ENCODE measurements at regions not wholly inside any gene's neighbourhood (a gene's known extent, or its start where the extent isn't known, plus 50 kb on each side); places are given as distances from the start of the nearest gene placed in this dataset.
"Not testable (repeated sequence)": the region's sequence is repeated elsewhere in the genome, so short reads cannot be mapped to it uniquely, and the experiment has no call there.

DNA sequence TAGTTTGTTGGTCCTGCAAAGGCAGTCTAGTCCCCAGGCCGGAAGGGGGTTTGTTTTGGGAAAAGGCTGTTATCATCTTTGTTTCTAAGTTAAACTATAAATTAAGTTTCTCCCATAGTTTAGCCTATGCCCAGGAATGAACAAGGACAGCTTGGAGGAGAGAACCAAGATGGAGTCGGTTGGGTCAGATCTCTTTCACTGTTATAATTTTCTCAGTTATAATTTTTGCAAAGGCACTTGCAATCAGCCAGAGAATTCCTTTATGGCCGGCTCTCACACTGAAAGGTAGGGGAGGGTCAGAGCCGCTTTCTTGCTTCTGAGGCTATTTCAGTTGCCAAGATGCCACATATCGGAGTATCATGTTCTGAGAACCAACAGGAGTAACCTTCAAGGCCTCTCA, 59.2 kb upstream of the ATF7IP2 start:
- TF ChIP-seq, protein P1, sequence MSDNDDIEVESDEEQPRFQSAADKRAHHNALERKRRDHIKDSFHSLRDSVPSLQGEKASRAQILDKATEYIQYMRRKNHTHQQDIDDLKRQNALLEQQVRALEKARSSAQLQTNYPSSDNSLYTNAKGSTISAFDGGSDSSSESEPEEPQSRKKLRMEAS (IDR thresholded peaks at IDR 0.05), result no peak
- TF ChIP-seq CBX3 (IDR thresholded peaks at IDR 0.05; ENCODE audit: low read depth), result no peak
- TF ChIP-seq, protein P2, sequence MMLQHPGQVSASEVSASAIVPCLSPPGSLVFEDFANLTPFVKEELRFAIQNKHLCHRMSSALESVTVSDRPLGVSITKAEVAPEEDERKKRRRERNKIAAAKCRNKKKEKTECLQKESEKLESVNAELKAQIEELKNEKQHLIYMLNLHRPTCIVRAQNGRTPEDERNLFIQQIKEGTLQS (IDR thresholded peaks at IDR 0.05), result no peak
- peaks cover 3 to 8% of the 10 kb centered on the region in 2 experiments; a peak in 3 of 4 replicates for H3K4me1 ChIP-seq (ENCODE audit: control insufficient read depth in 1 of 2, insufficient read depth in 2 of 2, low read length in 2 of 2)
- CTCF ChIA-PET, result no interaction called here
- RAD21 ChIA-PET (ENCODE audit: low non-redundant PET in 1 of 2, low total read pairs in 2 of 2, uncharacterized antibody in 2 of 2, unreplicated experiment in 2 of 2), result no interaction called here
- no peak overlapping the region for H3K4me2 ChIP-seq (ENCODE audit: low read length)
- H3K36me3 ChIP-seq (ENCODE audit: control insufficient read depth in 1 of 2, insufficient read depth in 2 of 2, low read length in 2 of 2), result no peaks in the 10 kb centered on the region
- H2AFZ ChIP-seq (ENCODE audit: low read depth, low read length, poor library complexity, severe bottlenecking), result no peak overlapping the region
- H4K20me1 ChIP-seq (ENCODE audit: insufficient read depth), result no peaks in the 10 kb centered on the region
- no peaks in the 10 kb centered on the region for H3K9me3 ChIP-seq (ENCODE audit: control insufficient read depth in 1 of 2, insufficient read depth in 1 of 2, low read depth in 1 of 2, low read length in 2 of 2)
- POLR2A ChIA-PET, result no interaction called here
- no peak overlapping the region for H3K9ac ChIP-seq (ENCODE audit: low read length)
- intact Hi-C loops (cut with micrococcal nuclease), result no loop called here
- H3K4me3 ChIP-seq (replicated peaks in 1 of 2; ENCODE audit: low read depth in 1 of 2, low read length in 2 of 2), result no peak overlapping the region
- no peaks in the 10 kb centered on the region for H3K9me2 ChIP-seq (ENCODE audit: insufficient read depth)
- no peaks in the 10 kb centered on the region for H3K79me2 ChIP-seq (ENCODE audit: insufficient read depth, low read length)
- BruUV-seq (replicated peaks), result no TSS peak
- ATAC-seq, result no peak
- H3K27me3 ChIP-seq (ENCODE audit: insufficient read depth, low read length), result no peaks in the 10 kb centered on the region
- DNase-seq (ENCODE audit: low read depth, low spot score), result no peak
- H3K27ac ChIP-seq (ENCODE audit: low read depth, low read length), result no peak overlapping the region

DNA sequence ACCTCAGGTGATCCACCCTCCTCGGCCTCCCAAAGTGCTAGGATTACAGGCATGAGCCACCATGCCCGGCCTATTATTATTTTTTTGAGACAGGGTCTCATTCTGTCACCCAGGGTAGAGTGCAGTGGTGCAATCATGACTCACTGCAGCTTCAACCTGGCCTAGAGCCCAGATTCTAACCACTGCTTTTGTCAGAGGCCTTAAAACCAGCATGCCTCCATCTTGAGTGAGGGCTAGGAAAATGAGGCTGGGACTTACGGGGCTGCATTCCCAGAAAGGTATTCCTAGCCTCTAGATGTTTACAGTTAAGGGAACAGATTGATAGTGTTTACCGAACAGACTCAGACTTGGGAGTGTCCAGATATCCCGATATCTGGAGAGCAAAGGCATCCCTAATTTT, 57.6 kb upstream of the ATF7IP2 start:
- H3K4me3 ChIP-seq (replicated peaks in 1 of 2; ENCODE audit: low read depth in 1 of 2, low read length in 2 of 2); H3K27ac ChIP-seq (ENCODE audit: low read depth, low read length); H3K79me2 ChIP-seq (ENCODE audit: insufficient read depth, low read length); intact Hi-C loops (cut with micrococcal nuclease); H3K9me2 ChIP-seq (ENCODE audit: insufficient read depth); H3K36me3 ChIP-seq (ENCODE audit: control insufficient read depth in 1 of 2, insufficient read depth in 2 of 2, low read length in 2 of 2); BruUV-seq (replicated peaks); H3K9ac ChIP-seq (ENCODE audit: low read length); CTCF ChIA-PET; H4K20me1 ChIP-seq (ENCODE audit: insufficient read depth); H3K27me3 ChIP-seq (ENCODE audit: insufficient read depth, low read length); RAD21 ChIA-PET (ENCODE audit: low non-redundant PET in 1 of 2, low total read pairs in 2 of 2, uncharacterized antibody in 2 of 2, unreplicated experiment in 2 of 2); POLR2A ChIA-PET; H3K9me3 ChIP-seq (ENCODE audit: control insufficient read depth in 1 of 2, insufficient read depth in 1 of 2, low read depth in 1 of 2, low read length in 2 of 2): not testable (repeated sequence)
- ATAC-seq, result peak; percentile 84
- Histone ChIP-seq H3K4me2 (ENCODE audit: low read length) (peak overlapping the region; percentile 37; the same call in 1 of the 2 replicates), H2AFZ (ENCODE audit: low read depth, low read length, poor library complexity, severe bottlenecking) (peak overlapping the region; percentile 92), H3K4me1 (ENCODE audit: control insufficient read depth in 1 of 2, insufficient read depth in 2 of 2, low read length in 2 of 2) (peaks cover 10 to 21% of the 10 kb centered on the region in 2 experiments)
- peak; percentile 60 for DNase-seq (ENCODE audit: low read depth, low spot score)
- TF ChIP-seq POLR2AphosphoS5 (IDR thresholded peaks at IDR 0.05; ENCODE audit: low read depth, low read length), result peak; percentile 21; the same call in 1 of the 2 replicates
- peak; percentile 79 for TF ChIP-seq JUND (IDR thresholded peaks at IDR 0.05)
- TF ChIP-seq SP1 (IDR thresholded peaks at IDR 0.05; ENCODE audit: low read depth), result peak; percentile 40; the same call in 1 of the 2 replicates
- TF ChIP-seq YY1 (IDR thresholded peaks at IDR 0.05; ENCODE audit: extremely low read depth, insufficient replicate concordance, low read depth, low read length), result peak; percentile 55
- TF ChIP-seq CBX3 (IDR thresholded peaks at IDR 0.05; ENCODE audit: low read depth), result peak; percentile 48; the same call in 1 of the 2 replicates
- TF ChIP-seq CEBPB (IDR thresholded peaks at IDR 0.05; ENCODE audit: low read depth), result peak; percentile 86
- TF ChIP-seq FOSL1 (IDR thresholded peaks at IDR 0.05; ENCODE audit: low read depth), result peak; percentile 84
- TF ChIP-seq, protein P1 (IDR thresholded peaks at IDR 0.05), result peak; percentile 39; the same call in 1 of the 2 replicates
- TF ChIP-seq, protein P2 (IDR thresholded peaks at IDR 0.05), result 0 out of 2 replicates have a peak, but pooled peaks have one; percentile 17
